GM19351 (cell line): ENCODE measurements at regions not wholly inside any gene's neighbourhood (a gene's known extent, or its start where the extent isn't known, plus 50 kb on each side); places are given as distances from the start of the nearest gene placed in this dataset.

Experiments used
- ATAC-seq: cut with Tn5 transposase; IDR thresholded peaks from one replicate; pipeline ENCODE4 v1.9.1; 2021; ENCODE audit warnings: mild to moderate bottlenecking, moderate library complexity; ENCODE audit not compliant: unreplicated experiment

GRCh38 chr11:91188484-91188883 lies 965.6 kb upstream of the CHORDC1 start:
- no peak for ATAC-seq

DNA sequence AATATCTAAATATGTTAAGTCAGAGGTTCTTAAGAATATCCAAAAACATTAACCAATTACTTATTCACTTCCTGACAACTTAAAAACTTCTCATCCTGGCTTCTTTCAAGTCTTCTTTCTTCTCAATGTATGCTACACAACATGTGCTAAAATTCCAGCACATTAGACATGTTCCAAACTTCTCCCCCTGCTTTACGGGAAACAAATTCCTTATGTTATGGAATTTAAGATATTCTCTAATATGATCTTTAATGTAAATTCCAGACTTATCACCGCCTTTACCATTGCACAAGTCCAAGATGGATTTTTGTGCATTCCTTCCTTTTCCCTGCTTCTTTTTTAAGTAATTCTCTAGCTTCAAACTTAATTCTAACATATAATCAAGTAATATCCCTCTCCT lies 964.5 kb upstream of the CHORDC1 start:
- ATAC-seq = no peak

DNA sequence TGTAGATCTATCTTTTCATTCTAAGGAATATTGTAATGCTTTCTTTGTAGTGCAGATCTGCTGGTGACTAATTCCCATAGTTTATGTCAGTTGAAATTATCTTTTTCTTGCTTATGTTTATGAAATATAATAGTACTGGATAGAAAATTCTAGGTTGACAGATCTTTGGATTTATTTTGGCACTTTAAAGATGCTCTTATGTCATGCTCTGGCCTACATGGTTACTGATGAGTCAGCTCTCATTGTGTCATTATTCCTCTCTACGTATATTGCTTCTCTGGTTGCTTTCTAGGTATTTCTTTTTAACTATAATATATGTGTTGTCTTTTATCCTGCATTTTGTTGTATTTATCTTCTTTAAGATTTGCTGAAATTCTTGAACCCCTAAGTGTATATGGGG lies 955.5 kb upstream of the CHORDC1 start:
- no peak for ATAC-seq

- ATAC-seq = no peak
Observed at GRCh38 chr11:91174734-91175133, 951.9 kb upstream of the CHORDC1 start.

- no peak for ATAC-seq
Observed at GRCh38 chr11:91174193-91174592, 951.3 kb upstream of the CHORDC1 start.

DNA sequence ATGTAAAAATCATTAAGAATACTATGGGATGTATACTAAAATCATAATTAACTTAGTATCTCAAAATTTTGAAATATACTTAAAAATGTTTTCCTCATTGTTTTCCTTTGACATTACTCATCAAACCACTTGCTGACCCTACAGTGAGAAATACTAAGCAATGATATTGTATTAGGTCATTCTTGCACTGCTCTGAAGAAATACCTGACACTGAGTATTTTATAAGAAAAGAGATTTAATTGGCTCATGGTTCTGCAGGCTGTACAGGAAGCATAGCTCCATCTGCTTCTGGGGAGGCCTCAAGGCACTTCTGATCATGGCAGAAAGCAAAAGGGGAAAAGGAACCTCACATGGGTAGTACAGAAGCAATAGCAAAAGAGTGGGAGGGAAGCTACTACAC lies 950.9 kb upstream of the CHORDC1 start:
- no peak for ATAC-seq

- ATAC-seq = no peak
Observed at GRCh38 chr11:91170711-91171110, 947.9 kb upstream of the CHORDC1 start.

DNA sequence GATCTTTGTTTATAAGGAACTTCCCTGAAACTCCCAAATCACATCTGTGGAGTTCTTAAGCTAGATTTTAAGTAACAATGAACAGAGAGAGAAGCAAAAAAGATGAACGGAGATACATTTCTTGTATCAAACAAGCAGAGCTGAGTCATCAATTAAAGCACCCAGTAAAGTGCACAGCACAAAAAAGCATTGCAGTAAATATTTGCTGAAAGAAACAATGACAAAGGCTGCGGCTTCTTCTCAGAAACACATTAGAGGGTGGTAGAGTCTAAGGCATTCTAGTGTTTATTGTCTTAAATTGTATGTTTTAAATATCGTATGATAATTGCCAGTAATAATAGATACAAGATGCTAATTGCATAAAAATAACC lies 941.6 kb upstream of the CHORDC1 start:
- ATAC-seq = no peak

GRCh38 chr11:91163619-91164451 lies 941.0 kb upstream of the CHORDC1 start:
- no peak for ATAC-seq

DNA sequence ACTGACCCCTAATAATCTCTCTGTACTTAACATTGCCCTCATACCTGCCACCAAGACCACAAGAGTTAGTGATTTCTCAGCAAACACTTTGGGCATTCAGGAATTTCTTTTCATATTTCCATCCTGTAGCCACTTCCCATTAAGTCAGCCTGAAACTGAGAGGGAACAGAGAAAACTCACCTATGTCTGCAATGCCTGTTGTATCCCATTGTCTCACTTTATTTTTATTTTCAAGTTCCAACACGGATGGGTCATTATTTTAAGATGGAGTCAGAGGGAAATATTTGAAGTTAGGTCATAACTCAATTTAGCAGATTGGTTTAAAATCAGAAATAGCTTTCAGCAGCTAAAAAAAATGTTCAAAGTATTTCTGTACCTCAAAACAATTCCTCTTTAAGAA lies 937.8 kb upstream of the CHORDC1 start:
- no peak for ATAC-seq

GRCh38 chr11:91158891-91159537 lies 936.2 kb upstream of the CHORDC1 start:
- no peak for ATAC-seq

GRCh38 chr11:91158297-91158696 lies 935.4 kb upstream of the CHORDC1 start:
- ATAC-seq = no peak

DNA sequence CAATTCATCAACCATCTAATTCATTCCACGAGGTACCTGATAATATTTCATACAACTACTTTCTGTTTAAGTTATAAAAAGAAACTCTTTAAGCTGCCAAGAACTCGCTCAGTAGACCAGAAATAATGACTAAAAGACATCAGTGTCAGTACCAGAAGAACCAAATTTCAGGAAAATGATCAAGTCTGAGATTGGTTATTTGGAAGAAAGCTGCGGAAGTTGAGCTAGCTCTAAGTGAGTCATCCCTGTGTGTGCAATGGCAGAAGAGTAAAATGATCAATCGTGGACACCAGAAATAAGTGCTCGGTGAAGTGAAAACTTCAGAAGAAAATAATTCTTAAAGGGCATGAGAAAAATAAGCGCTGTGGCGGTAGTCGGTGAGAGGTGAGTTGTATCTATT lies 933.2 kb upstream of the CHORDC1 start:
- ATAC-seq = no peak

DNA sequence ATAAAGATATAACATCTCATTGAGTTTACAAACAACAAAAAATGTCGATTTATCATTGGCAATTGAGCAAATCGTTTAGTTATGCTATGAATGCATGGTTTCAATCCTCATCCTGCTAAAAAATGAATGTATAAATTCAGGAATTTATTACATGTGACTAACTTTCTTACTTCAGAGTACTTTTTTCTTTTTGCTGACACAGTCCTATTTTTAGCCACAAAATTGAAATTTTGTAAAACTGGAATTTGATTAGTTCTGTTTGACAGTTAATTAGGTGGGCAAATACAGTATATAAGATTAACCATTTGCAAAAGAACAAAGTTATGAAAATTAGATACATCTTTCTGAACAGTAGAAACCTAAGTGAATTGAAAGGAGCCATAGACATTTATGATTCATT lies 925.0 kb upstream of the CHORDC1 start:
- no peak for ATAC-seq

DNA sequence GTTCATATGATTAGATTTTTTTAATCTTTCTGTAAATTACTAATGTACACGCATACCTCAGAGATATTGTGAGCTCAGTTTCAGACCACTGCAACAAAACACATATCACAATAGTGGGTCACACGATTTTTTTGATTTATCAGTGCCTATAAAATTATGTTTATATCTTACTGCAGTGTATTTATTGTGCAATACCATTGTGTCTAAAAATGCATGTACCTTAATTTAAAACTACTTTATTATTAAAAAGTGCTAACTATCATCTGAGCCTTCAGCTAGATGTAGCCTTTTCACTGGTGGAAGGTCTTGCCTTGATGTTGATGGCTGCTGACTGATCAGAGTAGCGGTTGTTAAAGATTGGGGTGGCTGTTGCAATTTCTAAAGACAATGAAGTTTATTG lies 918.8 kb upstream of the CHORDC1 start:
- no peak for ATAC-seq

GRCh38 chr11:91136631-91137030 lies 913.8 kb upstream of the CHORDC1 start:
- no peak for ATAC-seq

DNA sequence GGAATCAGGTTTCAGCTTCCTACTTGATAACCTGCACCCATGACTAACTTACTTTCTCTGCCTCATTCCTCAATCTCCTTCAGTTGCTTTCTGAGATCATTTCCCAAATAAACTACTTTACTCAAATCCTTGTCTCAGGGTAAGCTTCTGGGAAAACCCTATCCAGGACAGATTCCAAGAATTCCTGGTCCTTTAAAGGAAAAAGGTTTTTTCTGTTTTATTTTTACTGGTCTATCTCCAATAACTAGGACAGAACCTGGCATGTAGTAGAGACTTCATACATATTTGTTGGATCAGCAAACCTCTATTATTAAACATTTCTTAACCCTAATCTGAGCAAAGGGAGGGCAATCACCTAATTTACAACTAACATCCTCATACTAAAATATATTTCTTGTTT lies 910.5 kb upstream of the CHORDC1 start:
- ATAC-seq = no peak

- ATAC-seq = no peak
Observed at GRCh38 chr11:91129596-91129995, 906.7 kb upstream of the CHORDC1 start.

GRCh38 chr11:91124363-91124762 lies 901.5 kb upstream of the CHORDC1 start:
- no peak for ATAC-seq

DNA sequence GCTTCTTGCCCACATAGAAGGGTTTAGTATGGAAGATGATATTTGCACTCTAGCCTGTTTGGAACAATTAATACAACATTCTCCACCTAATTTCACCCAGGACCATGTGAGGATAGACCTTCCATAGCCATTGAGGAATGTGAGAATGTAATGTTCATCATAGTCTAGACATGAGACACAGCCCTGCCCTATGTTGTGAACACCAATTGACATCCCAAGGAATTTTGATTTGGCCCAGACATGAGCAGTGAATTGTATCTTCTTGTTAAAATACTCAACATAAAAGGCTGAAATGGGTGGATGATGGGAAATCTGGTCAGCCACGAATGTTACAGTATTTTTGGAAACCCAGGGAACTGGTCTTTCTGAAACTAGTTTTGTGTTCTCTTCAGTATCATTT lies 892.3 kb upstream of the CHORDC1 start:
- ATAC-seq = no peak

- no peak for ATAC-seq
Observed at GRCh38 chr11:91104237-91104636, 881.4 kb upstream of the CHORDC1 start.

- no peak for ATAC-seq
Observed at GRCh38 chr11:91100427-91100826, 877.6 kb upstream of the CHORDC1 start.

GRCh38 chr11:91097083-91097482 lies 874.2 kb upstream of the CHORDC1 start:
- ATAC-seq = no peak
